Neural cell (in vitro differentiated cells): ENCODE measurements at regions not wholly inside any gene's neighbourhood (a gene's known extent, or its start where the extent isn't known, plus 50 kb on each side); places are given as distances from the start of the nearest gene placed in this dataset.

Source experiments
- H2AFZ ChIP-seq: fragments of 200-600, 300-800 bp; sonication (generic), shearing (Covaris generic); 2 replicates; pipeline ENCODE4 v1.6.0; 2014; ENCODE audit warnings: low read depth, mild to moderate bottlenecking, antibody characterized with exemption, low read length, moderate library complexity
- H3F3A ChIP-seq: fragments of 200-600 bp; shearing (Covaris generic); 2 replicates; pipeline ENCODE4 v1.6.1; 2016; ENCODE audit warnings: mild to moderate bottlenecking, moderate library complexity, mixed read lengths, antibody characterized with exemption, low read length; ENCODE audit not compliant: insufficient read depth, poor library complexity, severe bottlenecking
- H3K27ac ChIP-seq: fragments of 200-600, 300-800 bp; sonication (generic), shearing (Covaris generic); 2 replicates; pipeline ENCODE4 v1.5.1; 2014; ENCODE audit warnings: mild to moderate bottlenecking, low read length, moderate library complexity
- H3K27me3 ChIP-seq: fragments of 300-800, 200-600 bp; sonication (generic), shearing (Covaris generic); 2 replicates; pipeline ENCODE4 v1.6.0; 2014; ENCODE audit warnings: mild to moderate bottlenecking, low read depth, low read length, moderate library complexity; ENCODE audit not compliant: insufficient read depth
- H3K36me3 ChIP-seq: fragments of 300-800, 200-600 bp; sonication (generic), shearing (Covaris generic); 2 replicates; pipeline ENCODE4 v1.5.1; 2014; ENCODE audit warnings: mild to moderate bottlenecking, antibody characterized with exemption, low read length, moderate library complexity; ENCODE audit not compliant: insufficient read depth
- H3K4me2 ChIP-seq: fragments of 300-800, 200-600 bp; sonication (generic), shearing (Covaris generic); 2 replicates; pipeline ENCODE4 v1.6.0; 2014; ENCODE audit warnings: mild to moderate bottlenecking, low read length
- H3K4me3 ChIP-seq: fragments of 300-800, 200-600 bp; sonication (generic), shearing (Covaris generic); 2 replicates; pipeline ENCODE4 v1.5.1; 2014; ENCODE audit warnings: mild to moderate bottlenecking, low read length, moderate library complexity
- H3K79me2 ChIP-seq: fragments of 200-600 bp; shearing (Covaris generic); replicated peaks from 2 replicates; pipeline ENCODE4 v1.6.0; 2014; ENCODE audit warnings: mild to moderate bottlenecking, low read length, moderate library complexity; ENCODE audit not compliant: insufficient read depth
- H3K9ac ChIP-seq: fragments of 300-800, 200-600 bp; sonication (generic), shearing (Covaris generic); 2 replicates; pipeline ENCODE4 v1.6.1; 2016; ENCODE audit warnings: mild to moderate bottlenecking, low read length, mixed read lengths
- H3K9me2 ChIP-seq: fragments of 200-600 bp; shearing (Covaris generic); 2 replicates; pipeline ENCODE4 v1.6.1; 2016; ENCODE audit warnings: mild to moderate bottlenecking, low read length, mixed read lengths; ENCODE audit not compliant: insufficient read depth
- H3K9me3 ChIP-seq: fragments of 200-600, 300-800 bp; sonication (generic), shearing (Covaris generic); 2 replicates; pipeline ENCODE4 v1.6.1; 2016; ENCODE audit warnings: mild to moderate bottlenecking, mixed run types, low read length, moderate library complexity, mixed read lengths
- H4K20me1 ChIP-seq: fragments of 200-600 bp; shearing (Covaris generic); 2 replicates; pipeline ENCODE4 v1.6.1; 2016; ENCODE audit warnings: mild to moderate bottlenecking, mixed run types; ENCODE audit not compliant: insufficient read depth
- EP300 ChIP-seq: fragments of 450-650 bp; conservative IDR thresholded peaks from 2 replicates; pipeline ENCODE4 v1.6.1; 2014; ENCODE audit warnings: antibody characterized with exemption, mild to moderate bottlenecking, moderate library complexity; ENCODE audit not compliant: poor library complexity, severe bottlenecking
- EZH2 ChIP-seq: fragments of 200-600, 300-800 bp; shearing (Covaris generic), sonication (generic); IDR thresholded peaks from 2 replicates; pipeline ENCODE4 v1.6.1; 2014; ENCODE audit warnings: antibody characterized with exemption, low read length, borderline replicate concordance, mild to moderate bottlenecking; ENCODE audit not compliant: insufficient read depth, poor library complexity, severe bottlenecking
- MXI1 ChIP-seq: fragments of 450-650 bp; conservative IDR thresholded peaks from 2 replicates; pipeline ENCODE4 v1.6.1; 2014; ENCODE audit warnings: antibody characterized with exemption, mild to moderate bottlenecking; ENCODE audit not compliant: poor library complexity, severe bottlenecking
- POLR2AphosphoS5 ChIP-seq: IDR thresholded peaks from 2 replicates; pipeline ENCODE4 v1.6.1; 2012
- RAD21 ChIP-seq: fragments of 450-650 bp; conservative IDR thresholded peaks from 2 replicates; pipeline ENCODE4 v1.6.1; 2014; ENCODE audit warnings: antibody characterized with exemption, mild to moderate bottlenecking, moderate library complexity
- SMC3 ChIP-seq: fragments of 450-650 bp; conservative IDR thresholded peaks from 2 replicates; pipeline ENCODE4 v1.6.1; 2014; ENCODE audit warnings: antibody characterized with exemption, mild to moderate bottlenecking, moderate library complexity; ENCODE audit not compliant: poor library complexity
- TAF1 ChIP-seq: IDR thresholded peaks from 2 replicates; pipeline ENCODE4 v1.6.1; 2012; ENCODE audit warnings: low read depth
- TF ChIP-seq, protein P1 (sequence below): IDR thresholded peaks from 2 replicates; pipeline ENCODE4 v1.6.1; 2012; ENCODE audit warnings: borderline replicate concordance
- TF ChIP-seq, protein P2 (sequence below): fragments of 450-650 bp; IDR thresholded peaks from 2 replicates; pipeline ENCODE4 v1.5.1; 2014; ENCODE audit warnings: antibody characterized with exemption, mild to moderate bottlenecking, moderate library complexity; ENCODE audit not compliant: poor library complexity, severe bottlenecking

DNA sequence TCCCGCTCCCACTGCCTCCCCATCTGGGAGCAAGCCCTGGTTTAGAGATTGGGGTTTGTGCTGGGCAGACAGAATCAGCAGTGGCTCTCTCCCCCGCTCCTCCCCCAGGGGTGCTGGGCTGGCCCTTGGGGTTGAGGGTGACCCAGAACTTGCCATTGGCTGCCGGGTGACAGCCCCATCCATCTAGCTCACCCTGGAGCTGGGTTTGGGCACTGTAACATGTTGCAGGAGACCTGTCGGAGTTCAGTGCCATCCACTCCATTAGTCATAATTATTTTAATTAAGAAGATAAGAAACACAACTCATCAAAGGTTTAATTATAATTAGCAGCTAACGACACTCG, 111.4 kb upstream of the OTOS start:
- no peaks in the 10 kb centered on the region for H3F3A ChIP-seq
- H3K4me3 ChIP-seq, result no peak overlapping the region
- no peak overlapping the region for H3K27ac ChIP-seq
- no peaks in the 10 kb centered on the region for H3K36me3 ChIP-seq
- H3K79me2 ChIP-seq, result no peaks in the 10 kb centered on the region
- H3K9me2 ChIP-seq, result no peaks in the 10 kb centered on the region
- no peak overlapping the region for H3K4me2 ChIP-seq
- no peak overlapping the region for H3K9ac ChIP-seq
- H3K27me3 ChIP-seq, result no peaks in the 10 kb centered on the region
- no peak for TF ChIP-seq TAF1
- no peak for TF ChIP-seq POLR2AphosphoS5
- TF ChIP-seq SMC3, result no peak
- TF ChIP-seq RAD21, result no peak
- no peak for TF ChIP-seq EP300
- TF ChIP-seq EZH2, result no peak
- TF ChIP-seq, protein P1, sequence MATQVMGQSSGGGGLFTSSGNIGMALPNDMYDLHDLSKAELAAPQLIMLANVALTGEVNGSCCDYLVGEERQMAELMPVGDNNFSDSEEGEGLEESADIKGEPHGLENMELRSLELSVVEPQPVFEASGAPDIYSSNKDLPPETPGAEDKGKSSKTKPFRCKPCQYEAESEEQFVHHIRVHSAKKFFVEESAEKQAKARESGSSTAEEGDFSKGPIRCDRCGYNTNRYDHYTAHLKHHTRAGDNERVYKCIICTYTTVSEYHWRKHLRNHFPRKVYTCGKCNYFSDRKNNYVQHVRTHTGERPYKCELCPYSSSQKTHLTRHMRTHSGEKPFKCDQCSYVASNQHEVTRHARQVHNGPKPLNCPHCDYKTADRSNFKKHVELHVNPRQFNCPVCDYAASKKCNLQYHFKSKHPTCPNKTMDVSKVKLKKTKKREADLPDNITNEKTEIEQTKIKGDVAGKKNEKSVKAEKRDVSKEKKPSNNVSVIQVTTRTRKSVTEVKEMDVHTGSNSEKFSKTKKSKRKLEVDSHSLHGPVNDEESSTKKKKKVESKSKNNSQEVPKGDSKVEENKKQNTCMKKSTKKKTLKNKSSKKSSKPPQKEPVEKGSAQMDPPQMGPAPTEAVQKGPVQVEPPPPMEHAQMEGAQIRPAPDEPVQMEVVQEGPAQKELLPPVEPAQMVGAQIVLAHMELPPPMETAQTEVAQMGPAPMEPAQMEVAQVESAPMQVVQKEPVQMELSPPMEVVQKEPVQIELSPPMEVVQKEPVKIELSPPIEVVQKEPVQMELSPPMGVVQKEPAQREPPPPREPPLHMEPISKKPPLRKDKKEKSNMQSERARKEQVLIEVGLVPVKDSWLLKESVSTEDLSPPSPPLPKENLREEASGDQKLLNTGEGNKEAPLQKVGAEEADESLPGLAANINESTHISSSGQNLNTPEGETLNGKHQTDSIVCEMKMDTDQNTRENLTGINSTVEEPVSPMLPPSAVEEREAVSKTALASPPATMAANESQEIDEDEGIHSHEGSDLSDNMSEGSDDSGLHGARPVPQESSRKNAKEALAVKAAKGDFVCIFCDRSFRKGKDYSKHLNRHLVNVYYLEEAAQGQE, result no peak
- TF ChIP-seq, protein P2, sequence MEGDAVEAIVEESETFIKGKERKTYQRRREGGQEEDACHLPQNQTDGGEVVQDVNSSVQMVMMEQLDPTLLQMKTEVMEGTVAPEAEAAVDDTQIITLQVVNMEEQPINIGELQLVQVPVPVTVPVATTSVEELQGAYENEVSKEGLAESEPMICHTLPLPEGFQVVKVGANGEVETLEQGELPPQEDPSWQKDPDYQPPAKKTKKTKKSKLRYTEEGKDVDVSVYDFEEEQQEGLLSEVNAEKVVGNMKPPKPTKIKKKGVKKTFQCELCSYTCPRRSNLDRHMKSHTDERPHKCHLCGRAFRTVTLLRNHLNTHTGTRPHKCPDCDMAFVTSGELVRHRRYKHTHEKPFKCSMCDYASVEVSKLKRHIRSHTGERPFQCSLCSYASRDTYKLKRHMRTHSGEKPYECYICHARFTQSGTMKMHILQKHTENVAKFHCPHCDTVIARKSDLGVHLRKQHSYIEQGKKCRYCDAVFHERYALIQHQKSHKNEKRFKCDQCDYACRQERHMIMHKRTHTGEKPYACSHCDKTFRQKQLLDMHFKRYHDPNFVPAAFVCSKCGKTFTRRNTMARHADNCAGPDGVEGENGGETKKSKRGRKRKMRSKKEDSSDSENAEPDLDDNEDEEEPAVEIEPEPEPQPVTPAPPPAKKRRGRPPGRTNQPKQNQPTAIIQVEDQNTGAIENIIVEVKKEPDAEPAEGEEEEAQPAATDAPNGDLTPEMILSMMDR, result no peak
- TF ChIP-seq MXI1, result no peak
- no peaks in the 10 kb centered on the region for H3K9me3 ChIP-seq
- no peak overlapping the region for H2AFZ ChIP-seq
- H4K20me1 ChIP-seq, result no peaks in the 10 kb centered on the region

DNA sequence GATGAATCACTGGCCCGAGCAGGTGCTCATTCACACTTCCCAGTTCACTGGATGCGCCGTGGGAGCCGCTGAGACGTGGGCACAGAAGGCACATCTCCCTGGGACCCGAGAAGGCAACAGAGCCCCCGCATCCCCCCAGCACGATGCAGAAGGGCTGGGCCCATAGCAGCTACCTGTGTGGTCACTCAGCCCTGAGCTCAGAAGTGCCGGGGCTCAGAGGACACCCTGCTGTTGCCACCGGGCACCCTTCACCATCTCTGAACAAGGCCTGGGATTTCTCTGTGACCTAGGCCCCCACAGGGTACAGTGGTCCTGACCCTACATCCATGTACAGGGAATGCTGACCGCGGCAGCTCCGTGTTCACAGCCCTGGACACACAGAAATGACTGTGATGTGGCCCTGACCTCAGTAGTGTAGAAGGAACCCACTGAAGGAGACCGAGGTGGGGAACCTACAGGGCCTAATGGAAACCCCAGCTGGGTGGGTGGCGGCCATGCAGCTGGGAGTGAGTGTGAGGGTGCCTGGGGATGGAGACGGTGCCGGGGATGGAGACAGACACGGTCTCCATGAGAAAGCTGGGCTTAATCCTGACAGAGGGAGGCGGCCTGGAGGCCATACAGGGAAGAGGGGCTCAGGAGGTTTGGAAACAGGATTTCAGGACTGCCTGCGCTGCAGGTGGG, 111.9 kb upstream of the OTOS start:
- Histone ChIP-seq H3K9me3 (no peaks in the 10 kb centered on the region), H2AFZ (no peak overlapping the region), H3K36me3 (no peaks in the 10 kb centered on the region), H4K20me1 (no peaks in the 10 kb centered on the region), H3K27ac (no peak overlapping the region), H3K9me2 (no peaks in the 10 kb centered on the region), H3K4me3 (no peak overlapping the region), H3K4me2 (no peak overlapping the region), H3K27me3 (no peaks in the 10 kb centered on the region), H3K9ac (no peak overlapping the region), H3F3A (no peaks in the 10 kb centered on the region), H3K79me2 (no peaks in the 10 kb centered on the region)
- TF ChIP-seq, protein P1, result no peak
